ENCODE measurements at regions not wholly inside any gene's neighbourhood (a gene's known extent, or its start where the extent isn't known, plus 50 kb on each side); places are given as distances from the start of the nearest gene placed in this dataset.

GRCh38 chr6:134438837-134439236, 120.9 kb upstream of the SGK1 start:
- H3K36me3 ChIP-seq (ENCODE audit: insufficient read depth), result no peaks in the 10 kb centered on the region
- H2AFZ ChIP-seq (ENCODE audit: low read depth), result no peak overlapping the region
- peaks cover 19% of the 10 kb centered on the region for H3K4me1 ChIP-seq (ENCODE audit: low read depth, poor library complexity, severe bottlenecking)
- H3K27ac ChIP-seq, result no peak overlapping the region
- H3K27me3 ChIP-seq (ENCODE audit: insufficient read depth, low read depth), result no peaks in the 10 kb centered on the region
- no peak overlapping the region for H3K9ac ChIP-seq
- TF ChIP-seq CTCF (conservative IDR thresholded peaks at IDR 0.05; ENCODE audit: low read depth, low read length), result no peak
- no peaks in the 10 kb centered on the region for H4K20me1 ChIP-seq (ENCODE audit: insufficient read depth)
- H3K79me2 ChIP-seq (ENCODE audit: insufficient read depth, low read depth), result no peaks in the 10 kb centered on the region
- no peak overlapping the region for H3K4me3 ChIP-seq (IDR thresholded peaks at IDR 0.05; ENCODE audit: insufficient read depth, low read depth, low read length)
- no peak overlapping the region for H3K4me2 ChIP-seq

GRCh38 chr6:134437376-134437775, 119.5 kb upstream of the SGK1 start:
- no peak for TF ChIP-seq CTCF (conservative IDR thresholded peaks at IDR 0.05; ENCODE audit: low read depth, low read length)
- no peak overlapping the region for H3K27ac ChIP-seq
- H3K4me2 ChIP-seq, result peak overlapping the region; percentile 47
- H3K27me3 ChIP-seq (ENCODE audit: insufficient read depth, low read depth), result no peaks in the 10 kb centered on the region
- 0 out of 2 replicates have a peak overlapping the region, but pooled peaks have one; percentile 1 for H2AFZ ChIP-seq (ENCODE audit: low read depth)
- no peak overlapping the region for H3K9ac ChIP-seq
- H3K4me3 ChIP-seq (IDR thresholded peaks at IDR 0.05; ENCODE audit: insufficient read depth, low read depth, low read length), result no peak overlapping the region
- H3K79me2 ChIP-seq (ENCODE audit: insufficient read depth, low read depth), result no peaks in the 10 kb centered on the region
- H4K20me1 ChIP-seq (ENCODE audit: insufficient read depth), result no peaks in the 10 kb centered on the region
- H3K36me3 ChIP-seq (ENCODE audit: insufficient read depth), result no peaks in the 10 kb centered on the region; the same call in 1 of the 2 replicates
- H3K4me1 ChIP-seq (ENCODE audit: low read depth, poor library complexity, severe bottlenecking), result peaks cover 19% of the 10 kb centered on the region

- Histone ChIP-seq H3K36me3 (ENCODE audit: insufficient read depth) (no peaks in the 10 kb centered on the region; the same call in 1 of the 2 replicates), H3K27me3 (ENCODE audit: insufficient read depth, low read depth) (no peaks in the 10 kb centered on the region), H2AFZ (ENCODE audit: low read depth) (0 out of 2 replicates have a peak overlapping the region, but pooled peaks have one; percentile 1), H3K27ac (no peak overlapping the region), H3K4me1 (ENCODE audit: low read depth, poor library complexity, severe bottlenecking) (peaks cover 19% of the 10 kb centered on the region), H3K9ac (no peak overlapping the region), H3K4me3 (IDR thresholded peaks at IDR 0.05; ENCODE audit: insufficient read depth, low read depth, low read length) (no peak overlapping the region), H3K4me2 (peak overlapping the region; percentile 47), H4K20me1 (ENCODE audit: insufficient read depth) (no peaks in the 10 kb centered on the region), H3K79me2 (ENCODE audit: insufficient read depth, low read depth) (no peaks in the 10 kb centered on the region)
- TF ChIP-seq CTCF (conservative IDR thresholded peaks at IDR 0.05; ENCODE audit: low read depth, low read length), result no peak
These were observed 119.0 kb upstream of the SGK1 start for GRCh38 chr6:134436950-134437349.

GRCh38 chr6:134436281-134436815, 118.4 kb upstream of the SGK1 start:
- H3K27ac ChIP-seq, result no peak overlapping the region
- no peaks in the 10 kb centered on the region for H3K79me2 ChIP-seq (ENCODE audit: insufficient read depth, low read depth)
- no peaks in the 10 kb centered on the region for H3K27me3 ChIP-seq (ENCODE audit: insufficient read depth, low read depth)
- no peak overlapping the region for H3K4me3 ChIP-seq (IDR thresholded peaks at IDR 0.05; ENCODE audit: insufficient read depth, low read depth, low read length)
- H3K4me2 ChIP-seq, result no peak overlapping the region
- no peak overlapping the region for H2AFZ ChIP-seq (ENCODE audit: low read depth)
- TF ChIP-seq CTCF (conservative IDR thresholded peaks at IDR 0.05; ENCODE audit: low read depth, low read length), result no peak
- no peak overlapping the region for H3K9ac ChIP-seq
- H3K36me3 ChIP-seq (ENCODE audit: insufficient read depth), result no peaks in the 10 kb centered on the region; the same call in 1 of the 2 replicates
- peaks cover 19% of the 10 kb centered on the region for H3K4me1 ChIP-seq (ENCODE audit: low read depth, poor library complexity, severe bottlenecking)
- H4K20me1 ChIP-seq (ENCODE audit: insufficient read depth), result no peaks in the 10 kb centered on the region

Measured in KMS-11 (cell line).